ENCODE measurements at regions not wholly inside any gene's neighbourhood (a gene's known extent, or its start where the extent isn't known, plus 50 kb on each side); places are given as distances from the start of the nearest gene placed in this dataset.

DNA sequence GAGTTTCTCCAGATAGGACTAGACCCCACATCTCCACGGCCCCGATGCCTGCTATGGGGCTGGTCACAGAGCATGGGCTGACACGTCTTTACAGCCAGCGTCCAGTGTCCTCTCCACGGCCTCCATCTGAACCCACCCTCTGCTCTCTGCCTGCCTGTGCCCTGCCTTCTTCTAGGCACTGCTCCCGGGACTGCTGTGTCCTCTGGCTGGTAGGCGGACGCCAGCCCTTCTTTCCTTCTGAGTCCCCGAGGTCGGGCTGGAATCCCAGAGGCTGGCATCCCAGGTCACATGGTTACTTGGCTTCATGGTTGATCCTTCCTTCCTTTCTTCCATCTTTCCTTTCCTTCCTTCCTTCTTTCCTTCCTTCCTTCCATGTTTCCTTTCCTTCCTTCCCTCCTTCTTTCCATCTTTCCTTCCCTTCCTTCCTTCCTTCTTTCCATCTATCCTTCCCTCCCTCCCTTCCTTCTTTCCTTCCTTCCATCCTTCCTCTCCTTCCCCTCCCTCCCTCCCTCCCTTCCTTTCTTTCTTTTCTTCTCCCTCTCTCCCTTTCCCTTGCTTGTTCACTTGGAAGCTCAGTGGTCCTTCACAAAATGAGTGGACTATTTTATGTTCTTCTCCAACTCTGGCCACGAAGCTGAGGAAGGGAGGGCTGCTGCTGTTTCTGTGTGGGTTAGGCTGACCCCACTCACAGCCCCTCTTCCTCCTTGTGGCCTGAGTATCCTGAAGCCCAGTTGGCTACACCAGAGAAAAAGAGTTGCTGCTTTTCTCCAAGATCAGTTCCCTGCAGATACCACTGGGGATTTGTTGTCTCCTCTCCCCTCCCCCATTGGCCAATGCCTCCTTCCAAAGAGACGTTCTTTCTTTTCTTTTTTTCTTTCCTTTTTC lies 66.8 kb upstream of the NEURL1B start:
- no peak for TF ChIP-seq GATA3 (IDR thresholded peaks at IDR 0.05; ENCODE audit: low read depth, low read length)
- TF ChIP-seq GATA2 (IDR thresholded peaks at IDR 0.05; ENCODE audit: low read depth, low read length) = no peak

DNA sequence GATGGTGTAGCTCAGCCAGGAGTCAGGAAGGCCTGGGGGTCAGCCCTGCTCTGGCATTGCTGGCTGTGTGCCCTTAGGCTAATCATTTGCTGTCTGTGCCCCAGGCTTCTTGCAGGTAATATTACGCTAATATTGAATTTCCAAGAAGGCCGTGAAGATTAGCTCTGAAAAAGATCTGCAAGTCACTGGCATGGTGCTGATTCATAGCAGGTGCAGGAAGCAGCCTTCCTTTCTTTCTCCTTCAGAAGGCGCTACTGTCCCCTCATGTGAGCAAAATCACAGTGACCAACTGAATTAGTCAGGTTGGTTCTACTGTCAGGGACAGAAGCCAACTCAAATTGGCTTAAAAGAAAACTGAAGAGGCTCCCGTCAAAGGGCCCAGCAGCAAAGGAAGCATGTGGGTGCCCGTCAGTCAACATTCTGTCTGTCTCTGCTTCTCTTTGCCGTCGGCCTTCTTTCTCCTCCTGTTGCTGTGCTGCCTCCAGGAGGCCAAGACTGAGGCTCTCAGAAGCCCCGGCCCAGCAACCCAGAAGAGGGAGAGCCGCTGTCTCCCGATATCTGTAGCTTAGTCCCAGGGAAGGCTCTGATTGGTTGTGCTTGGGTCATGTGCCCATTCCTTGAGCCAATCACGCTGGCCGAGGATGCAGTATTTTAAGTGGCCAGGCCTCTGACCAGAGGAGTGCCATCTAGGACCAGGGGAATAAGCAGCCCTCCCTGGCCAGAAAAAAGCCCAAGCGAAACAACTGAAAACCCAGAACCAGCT lies 67.8 kb upstream of the NEURL1B start:
- TF ChIP-seq GATA3 (IDR thresholded peaks at IDR 0.05; ENCODE audit: low read depth, low read length) (no peak), GATA2 (IDR thresholded peaks at IDR 0.05; ENCODE audit: low read depth, low read length) (no peak)

DNA sequence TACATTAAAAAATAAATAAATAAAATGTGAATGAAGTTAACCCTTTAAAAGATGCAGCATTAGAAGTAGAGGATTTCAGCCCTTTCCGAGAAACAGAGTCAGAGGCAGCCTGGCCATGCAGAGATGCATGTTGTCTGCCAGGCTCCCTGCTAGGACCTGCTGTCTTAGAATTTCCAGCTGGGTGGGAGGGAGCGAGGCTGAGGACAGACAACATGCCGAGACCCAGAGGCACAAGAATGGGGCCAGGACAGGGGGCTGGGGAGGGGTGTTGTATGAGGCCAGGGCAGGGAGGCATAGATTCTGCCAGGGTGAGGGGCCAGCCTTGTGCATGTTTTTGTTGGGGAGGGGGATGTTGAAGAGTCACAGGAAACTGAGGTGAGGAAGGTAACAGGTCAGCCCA lies 68.6 kb upstream of the NEURL1B start:
- TF ChIP-seq GATA3 (IDR thresholded peaks at IDR 0.05; ENCODE audit: low read depth, low read length) (no peak), GATA2 (IDR thresholded peaks at IDR 0.05; ENCODE audit: low read depth, low read length) (no peak)

DNA sequence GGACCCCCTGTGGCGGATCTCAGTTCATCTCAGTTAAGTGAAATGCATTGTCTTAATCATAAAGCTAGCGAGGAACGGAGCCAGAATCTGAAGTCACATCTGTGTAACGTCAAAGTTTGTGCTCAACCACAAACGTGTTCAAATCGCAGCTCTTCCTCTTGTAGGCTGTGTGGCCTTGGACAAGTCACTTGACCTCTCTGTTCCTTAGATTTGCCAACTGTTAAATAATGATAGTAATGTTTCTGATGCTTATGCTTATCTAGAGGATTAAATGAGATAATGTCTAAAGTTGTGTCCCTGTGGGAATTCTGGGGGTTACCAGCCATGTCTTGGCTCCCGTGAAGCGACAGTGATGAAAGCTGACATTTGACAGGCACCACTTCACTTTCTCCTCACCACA lies 69.2 kb upstream of the NEURL1B start:
- TF ChIP-seq GATA2 (IDR thresholded peaks at IDR 0.05; ENCODE audit: low read depth, low read length) (no peak), GATA3 (IDR thresholded peaks at IDR 0.05; ENCODE audit: low read depth, low read length) (no peak)

DNA sequence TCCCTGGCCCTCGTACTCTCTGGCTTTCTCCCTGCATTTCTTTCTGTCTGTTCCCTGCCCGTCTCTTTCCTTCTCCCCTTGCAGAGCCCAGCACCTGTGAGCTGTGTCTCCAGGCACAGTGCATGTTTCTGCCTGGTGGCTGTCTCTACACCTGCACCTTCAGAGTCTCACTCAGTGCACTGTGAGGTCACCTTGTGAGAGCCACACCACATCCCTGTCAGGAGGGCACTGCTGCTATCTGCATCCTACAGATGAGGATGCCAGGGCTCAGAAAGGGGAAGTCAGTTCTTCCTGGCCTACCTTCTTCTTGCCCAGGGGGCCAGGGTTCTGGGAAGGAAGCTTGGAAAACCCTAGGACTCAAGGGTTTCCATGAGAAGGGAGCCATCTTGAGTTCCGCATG lies 69.7 kb upstream of the NEURL1B start:
- TF ChIP-seq GATA3 (IDR thresholded peaks at IDR 0.05; ENCODE audit: low read depth, low read length) (no peak), GATA2 (IDR thresholded peaks at IDR 0.05; ENCODE audit: low read depth, low read length) (no peak)

DNA sequence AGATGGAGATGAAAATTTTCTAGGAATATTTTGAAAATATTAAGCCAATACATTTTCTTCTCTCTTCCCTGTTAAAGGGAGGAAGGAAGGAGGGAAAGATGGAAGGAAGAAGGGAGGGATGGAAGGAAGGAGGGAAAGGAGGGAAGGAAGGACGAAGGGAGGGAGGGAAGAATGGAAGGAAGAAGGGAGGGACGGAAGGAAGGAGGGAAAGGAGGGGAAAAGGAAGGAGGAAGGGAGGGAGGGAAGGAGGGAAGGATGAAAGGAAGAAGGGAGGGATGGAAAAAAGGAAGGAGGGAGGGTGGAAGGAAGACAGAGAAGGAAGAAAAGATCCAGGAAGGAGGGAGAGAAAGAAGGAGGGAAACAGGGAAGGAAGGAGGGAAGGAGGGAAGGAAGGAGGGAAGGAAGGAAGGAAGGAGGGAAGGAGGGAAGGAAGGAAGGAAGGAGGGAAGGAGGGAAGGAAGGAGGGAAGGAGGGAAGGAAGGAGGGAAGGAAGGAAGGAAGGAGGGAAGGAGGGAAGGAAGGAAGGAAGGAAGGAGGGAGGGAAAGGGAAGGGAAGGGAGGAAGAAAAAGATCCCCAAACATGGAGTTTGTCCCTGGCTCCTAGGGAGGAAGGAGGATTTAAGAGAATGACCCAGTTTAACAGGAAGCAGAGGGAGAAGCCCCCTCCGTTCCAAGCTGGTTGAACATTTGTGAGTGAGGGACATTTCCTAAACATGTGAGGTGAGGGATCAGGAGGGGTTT lies 70.3 kb upstream of the NEURL1B start:
- no peak for TF ChIP-seq GATA3 (IDR thresholded peaks at IDR 0.05; ENCODE audit: low read depth, low read length)
- no peak for TF ChIP-seq GATA2 (IDR thresholded peaks at IDR 0.05; ENCODE audit: low read depth, low read length)

DNA sequence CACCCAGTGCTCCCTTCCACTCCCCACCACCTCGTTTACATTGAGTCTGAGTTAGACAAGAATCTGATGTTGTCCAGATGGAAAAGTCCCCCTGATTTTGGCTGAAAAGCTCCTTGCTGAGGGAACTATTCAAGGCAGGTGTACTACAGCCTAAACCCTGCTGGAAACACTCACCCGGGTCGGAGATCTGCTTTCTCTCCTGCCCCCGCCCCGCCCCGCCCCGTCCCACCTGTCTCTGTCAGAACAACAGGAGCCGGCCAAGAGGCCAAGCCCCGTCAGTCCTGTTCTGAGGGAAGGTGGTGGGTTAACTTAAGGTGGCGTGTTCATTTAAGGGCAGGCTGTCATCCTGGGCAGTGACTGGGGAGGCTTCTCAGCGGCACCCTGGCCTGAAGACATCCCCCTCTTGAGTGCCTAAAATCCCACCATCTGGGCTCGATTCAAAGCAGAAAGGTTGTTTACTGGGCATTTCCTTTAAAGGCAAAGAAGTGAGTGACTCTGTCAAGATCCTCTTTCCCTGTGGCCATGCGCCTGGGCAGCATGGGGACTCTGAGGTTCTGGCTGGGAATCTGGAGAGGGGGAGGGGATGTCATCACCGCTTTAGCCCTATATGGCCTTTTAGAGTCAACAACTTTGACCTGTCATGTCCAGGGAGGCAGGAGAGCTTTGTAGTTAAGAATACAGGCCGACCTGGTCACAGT lies 71.1 kb upstream of the NEURL1B start:
- TF ChIP-seq GATA2 (IDR thresholded peaks at IDR 0.05; ENCODE audit: low read depth, low read length) (no peak), GATA3 (IDR thresholded peaks at IDR 0.05; ENCODE audit: low read depth, low read length) (no peak)

DNA sequence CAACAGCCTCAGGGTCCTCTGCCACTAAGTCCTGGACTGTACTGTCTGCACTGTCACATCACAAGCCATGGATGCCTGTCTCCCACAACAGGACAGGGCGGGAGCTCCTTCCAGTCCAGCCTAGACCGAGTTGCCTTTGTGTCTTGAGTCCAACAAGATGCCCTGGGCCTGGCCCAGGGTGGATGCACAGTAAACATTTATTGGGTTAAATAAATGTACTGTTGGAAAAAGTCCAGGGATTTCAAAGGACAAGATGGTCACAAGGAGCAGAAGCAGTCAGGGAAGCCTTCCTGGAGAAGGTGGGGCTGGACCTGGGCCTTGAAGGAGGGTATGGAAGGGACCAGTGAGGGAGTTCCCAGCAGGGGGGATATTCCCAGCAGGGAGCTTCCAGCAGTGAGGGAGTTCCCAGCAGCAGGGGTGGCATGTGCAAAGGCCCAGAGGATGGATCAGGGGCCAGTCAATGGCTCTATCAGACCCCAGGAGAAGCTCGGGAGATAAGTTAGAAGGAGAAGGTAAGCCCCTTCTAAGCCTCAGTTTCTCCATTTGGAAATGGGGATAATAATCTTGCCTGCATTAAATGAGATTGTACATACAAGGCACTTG lies 72.7 kb upstream of the NEURL1B start:
- TF ChIP-seq GATA2 (IDR thresholded peaks at IDR 0.05; ENCODE audit: low read depth, low read length) (no peak), GATA3 (IDR thresholded peaks at IDR 0.05; ENCODE audit: low read depth, low read length) (no peak)

DNA sequence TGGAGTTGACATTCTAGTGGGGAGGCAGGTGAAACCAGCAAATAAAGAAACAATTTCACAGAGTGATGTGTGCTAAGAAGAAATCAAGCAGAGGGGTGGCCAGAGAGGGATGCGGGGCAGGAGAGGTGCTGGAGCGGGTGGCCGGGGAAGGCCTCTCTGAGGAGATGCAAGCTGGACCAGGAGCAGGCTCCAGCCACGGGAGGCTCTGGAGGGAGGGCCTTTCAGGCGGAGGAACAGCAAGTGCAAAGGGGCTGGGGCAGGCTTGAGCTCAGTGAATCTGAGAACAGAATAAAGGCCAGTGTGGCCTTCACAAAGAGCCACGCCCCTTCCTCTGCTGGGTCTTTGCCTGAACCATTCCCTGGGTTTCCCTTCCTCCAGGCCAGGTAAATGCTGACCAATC lies 73.2 kb upstream of the NEURL1B start:
- TF ChIP-seq GATA2 (IDR thresholded peaks at IDR 0.05; ENCODE audit: low read depth, low read length) (no peak), GATA3 (IDR thresholded peaks at IDR 0.05; ENCODE audit: low read depth, low read length) (no peak)

DNA sequence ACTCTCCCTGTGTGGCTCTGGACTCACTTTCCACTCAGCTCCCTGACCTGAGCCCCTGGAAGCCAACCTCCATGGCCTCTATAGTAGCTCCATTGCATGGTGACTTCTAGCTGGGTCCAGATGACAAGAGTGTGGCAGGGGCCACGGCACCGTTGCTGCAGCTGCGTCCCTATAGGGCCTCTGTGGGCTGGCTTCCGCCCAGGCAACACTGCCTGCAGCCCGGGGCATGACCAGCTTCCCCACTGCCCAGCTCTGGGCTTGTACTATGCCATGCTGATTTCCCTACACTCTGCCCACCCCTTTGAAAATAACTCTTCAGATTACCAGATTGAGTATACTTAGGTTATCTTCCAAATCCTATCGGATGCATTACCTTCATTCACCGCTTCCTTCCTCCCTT lies 73.8 kb upstream of the NEURL1B start:
- TF ChIP-seq GATA2 (IDR thresholded peaks at IDR 0.05; ENCODE audit: low read depth, low read length) = no peak
- TF ChIP-seq GATA3 (IDR thresholded peaks at IDR 0.05; ENCODE audit: low read depth, low read length) = no peak

DNA sequence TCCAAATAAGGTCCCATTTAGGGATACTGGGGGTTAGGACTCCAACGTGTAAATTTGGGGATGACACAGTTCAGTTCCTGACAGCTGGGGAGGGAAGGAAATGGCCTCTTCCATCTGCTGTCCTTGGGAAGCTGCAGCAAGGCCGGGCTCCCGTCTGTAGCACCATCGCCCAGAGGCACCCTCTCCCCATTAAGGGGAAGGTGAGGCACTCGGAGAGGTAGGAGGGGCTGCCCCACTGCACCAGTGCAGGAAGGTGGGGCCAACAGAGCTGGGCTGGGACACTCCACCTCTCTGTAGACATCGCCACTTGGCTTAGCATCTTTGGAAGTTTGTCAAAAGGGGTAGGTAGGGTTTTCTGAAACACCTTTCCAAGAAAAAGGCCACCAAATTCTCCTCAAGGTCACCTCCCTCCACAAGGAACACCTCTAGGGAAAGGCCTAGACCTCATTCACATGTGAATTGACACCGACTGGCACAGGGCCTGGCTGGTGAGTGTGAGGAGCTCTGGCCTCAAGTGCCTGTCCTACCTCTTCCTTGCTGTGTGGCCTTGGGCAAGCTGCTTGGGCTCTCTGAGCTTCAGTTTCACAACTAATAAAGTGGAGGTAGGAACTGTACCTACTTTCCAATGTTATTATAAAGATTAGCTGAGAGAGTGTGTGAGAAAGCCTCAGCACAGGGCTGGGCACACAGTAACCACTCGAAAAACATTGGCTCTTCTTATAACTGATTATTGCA lies 75.0 kb upstream of the NEURL1B start:
- no peak for TF ChIP-seq GATA3 (IDR thresholded peaks at IDR 0.05; ENCODE audit: low read depth, low read length)
- TF ChIP-seq GATA2 (IDR thresholded peaks at IDR 0.05; ENCODE audit: low read depth, low read length) = no peak

DNA sequence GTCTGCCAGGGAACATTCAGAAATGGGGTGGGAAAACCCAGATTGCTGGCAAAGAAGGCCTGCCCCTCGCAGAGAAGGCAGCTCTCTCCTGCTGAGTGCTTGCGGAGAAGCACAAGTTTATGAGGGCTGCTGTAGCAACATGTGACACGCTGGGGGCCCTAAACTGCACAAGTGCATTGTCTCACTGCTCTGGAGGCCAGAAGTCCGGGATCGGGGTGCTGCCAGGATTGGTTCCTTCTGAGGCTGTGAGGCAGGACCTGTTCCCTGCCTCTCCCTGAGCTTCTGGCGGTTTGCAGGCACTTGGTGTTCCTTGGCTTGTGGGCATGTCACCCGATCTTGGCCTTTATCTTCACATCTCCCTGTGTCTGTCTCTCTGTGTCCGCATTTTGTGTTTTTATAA lies 75.6 kb upstream of the NEURL1B start:
- TF ChIP-seq GATA3 (IDR thresholded peaks at IDR 0.05; ENCODE audit: low read depth, low read length) = no peak
- TF ChIP-seq GATA2 (IDR thresholded peaks at IDR 0.05; ENCODE audit: low read depth, low read length) = no peak

DNA sequence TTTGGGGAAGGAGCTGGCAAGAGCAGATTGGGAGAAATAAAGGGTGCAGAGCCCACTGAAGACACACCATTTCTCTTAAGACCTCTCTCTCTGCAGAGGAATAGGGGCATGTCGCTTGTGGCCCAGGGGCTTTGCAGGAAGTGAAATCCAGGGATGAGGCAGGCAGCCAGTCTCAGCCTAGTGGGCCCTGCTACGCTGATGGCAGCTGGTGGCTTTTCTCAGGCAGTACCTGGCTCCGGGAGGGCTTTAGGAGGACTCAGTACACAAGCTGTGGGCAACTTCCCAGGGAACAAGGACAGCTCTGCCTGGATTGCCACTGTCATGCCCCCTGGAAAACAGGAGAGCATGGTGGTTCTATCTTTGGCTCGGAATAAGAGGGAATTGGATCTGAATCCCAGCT lies 76.2 kb upstream of the NEURL1B start:
- no peak for TF ChIP-seq GATA3 (IDR thresholded peaks at IDR 0.05; ENCODE audit: low read depth, low read length)
- no peak for TF ChIP-seq GATA2 (IDR thresholded peaks at IDR 0.05; ENCODE audit: low read depth, low read length)

Data from SH-SY5Y (cell line).